WTC11 (cell line): ENCODE measurements at regions not wholly inside any gene's neighbourhood (a gene's known extent, or its start where the extent isn't known, plus 50 kb on each side); places are given as distances from the start of the nearest gene placed in this dataset.

ENCODE experiments used
- AFF4 ChIP-seq: sonication (generic); formaldehyde crosslinking; IDR thresholded peaks from 2 replicates; pipeline ENCODE4 v1.8.1; 2023; ENCODE audit warnings: mild to moderate bottlenecking, missing genetic modification reagents, borderline replicate concordance
- CREB1 ChIP-seq: sonication (generic); formaldehyde crosslinking; IDR thresholded peaks from 2 replicates; pipeline ENCODE4 v1.8.0; 2023; ENCODE audit warnings: mild to moderate bottlenecking, missing genetic modification reagents
- E2F5 ChIP-seq: sonication (generic); formaldehyde crosslinking; IDR thresholded peaks from 2 replicates; pipeline ENCODE4 v1.8.1; 2022; ENCODE audit warnings: mild to moderate bottlenecking, moderate library complexity, missing genetic modification reagents
- MAX ChIP-seq: sonication (generic); formaldehyde crosslinking; IDR thresholded peaks from 2 replicates; pipeline ENCODE4 v1.8.0; 2022; ENCODE audit warnings: mild to moderate bottlenecking, missing genetic modification reagents
- RORB ChIP-seq: fragments of 250-450 bp; sonication (Bioruptor Pico); IDR thresholded peaks from 2 replicates; pipeline ENCODE4 v1.9.0; 2021; ENCODE audit warnings: mild to moderate bottlenecking
- STAT6 ChIP-seq: sonication (generic); formaldehyde crosslinking; conservative IDR thresholded peaks from 2 replicates; pipeline ENCODE4 v1.8.1; 2023; ENCODE audit warnings: mild to moderate bottlenecking, low read depth, missing genetic modification reagents, moderate library complexity
- TEAD1 ChIP-seq: sonication (generic); formaldehyde crosslinking; IDR thresholded peaks from 2 replicates; pipeline ENCODE4 v1.8.0; 2022; ENCODE audit warnings: mild to moderate bottlenecking, missing genetic modification reagents
- ZNF121 ChIP-seq: sonication (generic); formaldehyde crosslinking; IDR thresholded peaks from 2 replicates; pipeline ENCODE4 v1.8.0; 2023; ENCODE audit warnings: missing genetic modification reagents
- ZNF317 ChIP-seq: sonication (generic); formaldehyde crosslinking; IDR thresholded peaks from 2 replicates; pipeline ENCODE4 v1.8.1; 2023; ENCODE audit warnings: low read depth, mild to moderate bottlenecking, moderate library complexity, missing genetic modification reagents, borderline replicate concordance
- ZNF512 ChIP-seq: sonication (generic); formaldehyde crosslinking; IDR thresholded peaks from 2 replicates; pipeline ENCODE4 v1.8.1; 2022; ENCODE audit warnings: missing genetic modification reagents, borderline replicate concordance
- TF ChIP-seq, protein P1 (sequence below): sonication (generic); formaldehyde crosslinking; IDR thresholded peaks from 2 replicates; pipeline ENCODE4 v1.8.1; 2022; ENCODE audit warnings: low read depth, missing genetic modification reagents, borderline replicate concordance
- TF ChIP-seq, protein P2 (sequence below): fragments of 200-600 bp; IDR thresholded peaks from 2 replicates; pipeline ENCODE4 v1.8.0; 2022; ENCODE audit warnings: antibody characterized with exemption
- TF ChIP-seq, protein P3 (sequence below): sonication (generic); formaldehyde crosslinking; IDR thresholded peaks from 2 replicates; pipeline ENCODE4 v1.8.0; 2023; ENCODE audit warnings: missing genetic modification reagents, mild to moderate bottlenecking, borderline replicate concordance

GRCh38 chr9:86452201-86452828, 98.1 kb upstream of the TUT7 start:
- TF ChIP-seq CREB1 (CRISPR knock-in tag) (no peak), E2F5 (CRISPR knock-in tag) (no peak), RORB (CRISPR knock-in tag) (no peak), ZNF121 (CRISPR knock-in tag) (no peak), ZNF512 (no peak), AFF4 (no peak), STAT6 (CRISPR knock-in tag) (no peak), ZNF317 (CRISPR knock-in tag) (no peak), MAX (CRISPR knock-in tag) (no peak), TEAD1 (CRISPR knock-in tag) (no peak)
- TF ChIP-seq, protein P1, sequence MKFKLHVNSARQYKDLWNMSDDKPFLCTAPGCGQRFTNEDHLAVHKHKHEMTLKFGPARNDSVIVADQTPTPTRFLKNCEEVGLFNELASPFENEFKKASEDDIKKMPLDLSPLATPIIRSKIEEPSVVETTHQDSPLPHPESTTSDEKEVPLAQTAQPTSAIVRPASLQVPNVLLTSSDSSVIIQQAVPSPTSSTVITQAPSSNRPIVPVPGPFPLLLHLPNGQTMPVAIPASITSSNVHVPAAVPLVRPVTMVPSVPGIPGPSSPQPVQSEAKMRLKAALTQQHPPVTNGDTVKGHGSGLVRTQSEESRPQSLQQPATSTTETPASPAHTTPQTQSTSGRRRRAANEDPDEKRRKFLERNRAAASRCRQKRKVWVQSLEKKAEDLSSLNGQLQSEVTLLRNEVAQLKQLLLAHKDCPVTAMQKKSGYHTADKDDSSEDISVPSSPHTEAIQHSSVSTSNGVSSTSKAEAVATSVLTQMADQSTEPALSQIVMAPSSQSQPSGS (CRISPR knock-in tag), result no peak
- TF ChIP-seq, protein P2, sequence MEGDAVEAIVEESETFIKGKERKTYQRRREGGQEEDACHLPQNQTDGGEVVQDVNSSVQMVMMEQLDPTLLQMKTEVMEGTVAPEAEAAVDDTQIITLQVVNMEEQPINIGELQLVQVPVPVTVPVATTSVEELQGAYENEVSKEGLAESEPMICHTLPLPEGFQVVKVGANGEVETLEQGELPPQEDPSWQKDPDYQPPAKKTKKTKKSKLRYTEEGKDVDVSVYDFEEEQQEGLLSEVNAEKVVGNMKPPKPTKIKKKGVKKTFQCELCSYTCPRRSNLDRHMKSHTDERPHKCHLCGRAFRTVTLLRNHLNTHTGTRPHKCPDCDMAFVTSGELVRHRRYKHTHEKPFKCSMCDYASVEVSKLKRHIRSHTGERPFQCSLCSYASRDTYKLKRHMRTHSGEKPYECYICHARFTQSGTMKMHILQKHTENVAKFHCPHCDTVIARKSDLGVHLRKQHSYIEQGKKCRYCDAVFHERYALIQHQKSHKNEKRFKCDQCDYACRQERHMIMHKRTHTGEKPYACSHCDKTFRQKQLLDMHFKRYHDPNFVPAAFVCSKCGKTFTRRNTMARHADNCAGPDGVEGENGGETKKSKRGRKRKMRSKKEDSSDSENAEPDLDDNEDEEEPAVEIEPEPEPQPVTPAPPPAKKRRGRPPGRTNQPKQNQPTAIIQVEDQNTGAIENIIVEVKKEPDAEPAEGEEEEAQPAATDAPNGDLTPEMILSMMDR, result no peak
- TF ChIP-seq, protein P3, sequence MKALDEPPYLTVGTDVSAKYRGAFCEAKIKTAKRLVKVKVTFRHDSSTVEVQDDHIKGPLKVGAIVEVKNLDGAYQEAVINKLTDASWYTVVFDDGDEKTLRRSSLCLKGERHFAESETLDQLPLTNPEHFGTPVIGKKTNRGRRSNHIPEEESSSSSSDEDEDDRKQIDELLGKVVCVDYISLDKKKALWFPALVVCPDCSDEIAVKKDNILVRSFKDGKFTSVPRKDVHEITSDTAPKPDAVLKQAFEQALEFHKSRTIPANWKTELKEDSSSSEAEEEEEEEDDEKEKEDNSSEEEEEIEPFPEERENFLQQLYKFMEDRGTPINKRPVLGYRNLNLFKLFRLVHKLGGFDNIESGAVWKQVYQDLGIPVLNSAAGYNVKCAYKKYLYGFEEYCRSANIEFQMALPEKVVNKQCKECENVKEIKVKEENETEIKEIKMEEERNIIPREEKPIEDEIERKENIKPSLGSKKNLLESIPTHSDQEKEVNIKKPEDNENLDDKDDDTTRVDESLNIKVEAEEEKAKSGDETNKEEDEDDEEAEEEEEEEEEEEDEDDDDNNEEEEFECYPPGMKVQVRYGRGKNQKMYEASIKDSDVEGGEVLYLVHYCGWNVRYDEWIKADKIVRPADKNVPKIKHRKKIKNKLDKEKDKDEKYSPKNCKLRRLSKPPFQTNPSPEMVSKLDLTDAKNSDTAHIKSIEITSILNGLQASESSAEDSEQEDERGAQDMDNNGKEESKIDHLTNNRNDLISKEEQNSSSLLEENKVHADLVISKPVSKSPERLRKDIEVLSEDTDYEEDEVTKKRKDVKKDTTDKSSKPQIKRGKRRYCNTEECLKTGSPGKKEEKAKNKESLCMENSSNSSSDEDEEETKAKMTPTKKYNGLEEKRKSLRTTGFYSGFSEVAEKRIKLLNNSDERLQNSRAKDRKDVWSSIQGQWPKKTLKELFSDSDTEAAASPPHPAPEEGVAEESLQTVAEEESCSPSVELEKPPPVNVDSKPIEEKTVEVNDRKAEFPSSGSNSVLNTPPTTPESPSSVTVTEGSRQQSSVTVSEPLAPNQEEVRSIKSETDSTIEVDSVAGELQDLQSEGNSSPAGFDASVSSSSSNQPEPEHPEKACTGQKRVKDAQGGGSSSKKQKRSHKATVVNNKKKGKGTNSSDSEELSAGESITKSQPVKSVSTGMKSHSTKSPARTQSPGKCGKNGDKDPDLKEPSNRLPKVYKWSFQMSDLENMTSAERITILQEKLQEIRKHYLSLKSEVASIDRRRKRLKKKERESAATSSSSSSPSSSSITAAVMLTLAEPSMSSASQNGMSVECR (CRISPR knock-in tag), result no peak
